ENCODE measurements at regions not wholly inside any gene's neighbourhood (a gene's known extent, or its start where the extent isn't known, plus 50 kb on each side); places are given as distances from the start of the nearest gene placed in this dataset.

- no peak overlapping the region for H3K4me3 ChIP-seq (ENCODE audit: low read depth, low read length)
- no peak for TF ChIP-seq CTCF (IDR thresholded peaks at IDR 0.05; ENCODE audit: low read depth, low read length)
Measured at GRCh38 chr20:12928358-12928754, 80.4 kb upstream of the SPTLC3 start.

- no peak for TF ChIP-seq CTCF (IDR thresholded peaks at IDR 0.05; ENCODE audit: low read depth, low read length)
- H3K4me3 ChIP-seq (ENCODE audit: low read depth, low read length), result no peak overlapping the region
Measured at GRCh38 chr20:12928755-12929401, 79.9 kb upstream of the SPTLC3 start.

GRCh38 chr20:12936020-12936419 lies 72.8 kb upstream of the SPTLC3 start:
- TF ChIP-seq CTCF (IDR thresholded peaks at IDR 0.05; ENCODE audit: low read depth, low read length), result no peak
- H3K4me3 ChIP-seq (ENCODE audit: low read depth, low read length), result no peak overlapping the region

GRCh38 chr20:12936524-12936923 lies 72.2 kb upstream of the SPTLC3 start:
- no peak overlapping the region for H3K4me3 ChIP-seq (ENCODE audit: low read depth, low read length)
- TF ChIP-seq CTCF (IDR thresholded peaks at IDR 0.05; ENCODE audit: low read depth, low read length), result no peak

GRCh38 chr20:12941025-12941424 lies 67.7 kb upstream of the SPTLC3 start:
- no peak for TF ChIP-seq CTCF (IDR thresholded peaks at IDR 0.05; ENCODE audit: low read depth, low read length)
- H3K4me3 ChIP-seq (ENCODE audit: low read depth, low read length), result no peak overlapping the region

- no peak for TF ChIP-seq CTCF (IDR thresholded peaks at IDR 0.05; ENCODE audit: low read depth, low read length)
- no peak overlapping the region for H3K4me3 ChIP-seq (ENCODE audit: low read depth, low read length)
Measured at GRCh38 chr20:12942123-12942522, 66.6 kb upstream of the SPTLC3 start.

GRCh38 chr20:12946789-12947188 lies 62.0 kb upstream of the SPTLC3 start:
- H3K4me3 ChIP-seq (ENCODE audit: low read depth, low read length), result no peak overlapping the region
- TF ChIP-seq CTCF (IDR thresholded peaks at IDR 0.05; ENCODE audit: low read depth, low read length), result no peak
